Heart left ventricle (tissue), 13 donors: ENCODE measurements at regions not wholly inside any gene's neighbourhood (a gene's known extent, or its start where the extent isn't known, plus 50 kb on each side); places are given as distances from the start of the nearest gene placed in this dataset.

Source experiments
- CTCF ChIP-seq, 12 donors: fragments of 200-600 bp; sonication (generic) in 4 of 12; IDR thresholded peaks; one replicate each; pipeline versions ENCODE4 v1.5.0 to v1.8.0; 2018 to 2022; ENCODE audit warnings: antibody characterized with exemption in 12 of 12, mild to moderate bottlenecking in 5 of 12
- POLR2A ChIP-seq, 2 donors: fragments of 450-650 bp; IDR thresholded peaks; one replicate each; pipeline ENCODE4 v1.6.1; 2017; ENCODE audit warnings: antibody characterized with exemption in 2 of 2, mild to moderate bottlenecking in 2 of 2, moderate library complexity in 2 of 2
- donor health status: ischemic (EF 13 %, LVEDD 7.1; RV severe dilation, severe dysfunction).
- donor health status: DM: no; HTN: yes; CAD: no.
- donor health status: DM: no; HTN: no; CAD: no.
- donor health status: ischemic (EF 25% LVEDD 6.9; RV normal size, moderate dysfunction).
- donor health status: ischemic (EF 25% LVEDD 5.7; RV mildly dilated, moderate dysfunction).
- donor health status: ischemic (EF 35%, LVEDD 5.7; RV mildly dilated, moderate dysfunction).
- donor health status: nonischemic (EF 11% LVEDD 7.7; RV severe dilation, severe dysfunction).
- donor health status: DM: yes; HTN: yes; CAD: no.
- donor health status: PGD.
- donor health status: ischemic (EF 29% LVEDD 5.4; RV normal size, mild dysfunction).
- donor health status: nonischemic (EF 23%, LVEDD 6.1; RV moderate dilation, normal function).

- TF ChIP-seq POLR2A (IDR thresholded peaks at IDR 0.05) (no peak), CTCF (IDR thresholded peaks at IDR 0.05) (no peak)
These were observed 93.8 kb upstream of the FAM13C start for GRCh38 chr10:59456199-59456598.
